ENCODE measurements at regions not wholly inside any gene's neighbourhood (a gene's known extent, or its start where the extent isn't known, plus 50 kb on each side); places are given as distances from the start of the nearest gene placed in this dataset.

DNA sequence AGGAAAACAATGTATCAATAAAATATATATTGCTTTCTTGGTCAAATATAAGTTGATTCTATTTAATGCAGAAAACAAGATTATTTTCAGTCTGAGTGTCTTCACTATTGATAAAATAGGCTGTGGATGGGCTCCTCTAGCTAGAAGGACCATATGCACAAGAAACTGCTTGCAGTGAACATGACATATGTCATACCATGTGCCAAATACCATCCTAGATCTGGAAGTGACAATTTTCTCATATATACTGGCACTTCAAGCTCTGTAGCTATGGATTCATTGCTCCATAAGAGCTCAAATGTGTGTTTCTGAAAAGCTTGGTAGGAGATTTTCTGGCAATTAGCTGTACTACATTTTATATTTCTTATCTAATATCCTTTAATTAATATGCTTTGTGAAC lies 95.6 kb upstream of the CDH6 start:
- no peak for TF ChIP-seq POLR2A (IDR thresholded peaks at IDR 0.05)
- TF ChIP-seq, protein P1, sequence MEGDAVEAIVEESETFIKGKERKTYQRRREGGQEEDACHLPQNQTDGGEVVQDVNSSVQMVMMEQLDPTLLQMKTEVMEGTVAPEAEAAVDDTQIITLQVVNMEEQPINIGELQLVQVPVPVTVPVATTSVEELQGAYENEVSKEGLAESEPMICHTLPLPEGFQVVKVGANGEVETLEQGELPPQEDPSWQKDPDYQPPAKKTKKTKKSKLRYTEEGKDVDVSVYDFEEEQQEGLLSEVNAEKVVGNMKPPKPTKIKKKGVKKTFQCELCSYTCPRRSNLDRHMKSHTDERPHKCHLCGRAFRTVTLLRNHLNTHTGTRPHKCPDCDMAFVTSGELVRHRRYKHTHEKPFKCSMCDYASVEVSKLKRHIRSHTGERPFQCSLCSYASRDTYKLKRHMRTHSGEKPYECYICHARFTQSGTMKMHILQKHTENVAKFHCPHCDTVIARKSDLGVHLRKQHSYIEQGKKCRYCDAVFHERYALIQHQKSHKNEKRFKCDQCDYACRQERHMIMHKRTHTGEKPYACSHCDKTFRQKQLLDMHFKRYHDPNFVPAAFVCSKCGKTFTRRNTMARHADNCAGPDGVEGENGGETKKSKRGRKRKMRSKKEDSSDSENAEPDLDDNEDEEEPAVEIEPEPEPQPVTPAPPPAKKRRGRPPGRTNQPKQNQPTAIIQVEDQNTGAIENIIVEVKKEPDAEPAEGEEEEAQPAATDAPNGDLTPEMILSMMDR (IDR thresholded peaks at IDR 0.05): no peak

DNA sequence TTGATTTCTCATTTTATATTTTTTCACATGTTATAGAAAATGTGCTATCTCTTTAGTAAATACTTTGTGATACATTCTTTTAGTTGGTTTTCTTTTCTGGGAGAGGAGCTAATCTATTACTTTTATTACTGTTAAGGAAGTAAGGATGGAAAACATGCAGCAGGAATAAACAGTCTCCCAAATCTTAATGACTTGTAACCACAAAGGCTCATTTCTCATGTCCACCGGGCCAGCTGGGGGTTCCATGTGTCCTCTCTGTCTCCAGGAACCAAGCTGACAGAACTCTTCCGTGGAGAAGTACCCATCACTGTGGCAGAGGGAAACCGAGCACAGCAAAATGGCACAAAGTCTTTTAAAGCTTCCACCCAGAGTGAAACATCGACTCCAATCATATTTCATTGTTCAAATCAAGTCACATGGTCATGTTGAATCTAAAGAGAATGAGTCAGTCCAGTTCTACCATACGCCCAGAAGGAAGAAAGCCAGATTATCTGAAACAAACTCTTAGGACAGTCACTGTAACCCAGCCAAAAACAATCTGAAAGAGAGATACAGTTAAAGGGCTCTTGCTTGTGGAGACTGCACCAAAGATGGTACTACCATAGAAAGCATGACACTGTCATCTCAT lies 97.1 kb upstream of the CDH6 start:
- Histone ChIP-seq H3K4me1 (no peaks in the 10 kb centered on the region), H3K36me3 (no peaks in the 10 kb centered on the region), H3K27me3 (no peaks in the 10 kb centered on the region), H3K27ac (no peak overlapping the region), H3K9me3 (no peaks in the 10 kb centered on the region), H3K4me3 (no peak overlapping the region)
- TF ChIP-seq POLR2A (IDR thresholded peaks at IDR 0.05): no peak
- TF ChIP-seq, protein P1 (IDR thresholded peaks at IDR 0.05): no peak
- no peak for DNase-seq

More for the DNA sequence above, 95.6 kb upstream of the CDH6 start:
- Histone ChIP-seq H3K27ac (no peak overlapping the region), H3K4me1 (no peaks in the 10 kb centered on the region), H3K9me3 (no peaks in the 10 kb centered on the region), H3K36me3 (no peaks in the 10 kb centered on the region), H3K4me3 (no peak overlapping the region), H3K27me3 (no peaks in the 10 kb centered on the region)
- DNase-seq: no peak

DNA sequence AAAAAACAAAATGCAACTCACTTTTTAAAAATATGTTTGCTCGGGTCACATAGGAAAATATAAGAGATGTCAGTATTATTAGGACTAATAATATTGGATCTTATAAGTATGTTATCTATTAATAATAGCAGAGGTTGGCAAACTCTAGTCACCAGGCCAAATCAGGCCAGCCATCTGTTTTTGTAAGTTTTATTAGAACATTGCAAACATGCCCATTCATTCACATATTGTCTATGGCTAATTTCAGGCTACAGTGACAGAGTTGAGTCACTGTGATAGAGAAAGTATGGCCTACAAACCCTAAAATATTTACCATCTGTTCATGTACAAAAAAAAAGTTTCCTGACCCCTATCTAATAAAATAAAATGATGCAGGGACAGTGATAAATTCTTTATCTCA lies 97.7 kb upstream of the CDH6 start:
- no peak overlapping the region for H3K27ac ChIP-seq
- no peak for DNase-seq
- no peaks in the 10 kb centered on the region for H3K27me3 ChIP-seq
- H3K4me1 ChIP-seq: no peaks in the 10 kb centered on the region
- no peaks in the 10 kb centered on the region for H3K36me3 ChIP-seq
- TF ChIP-seq, protein P1 (IDR thresholded peaks at IDR 0.05): no peak
- no peak for TF ChIP-seq POLR2A (IDR thresholded peaks at IDR 0.05)
- no peaks in the 10 kb centered on the region for H3K9me3 ChIP-seq
- H3K4me3 ChIP-seq: no peak overlapping the region

DNA sequence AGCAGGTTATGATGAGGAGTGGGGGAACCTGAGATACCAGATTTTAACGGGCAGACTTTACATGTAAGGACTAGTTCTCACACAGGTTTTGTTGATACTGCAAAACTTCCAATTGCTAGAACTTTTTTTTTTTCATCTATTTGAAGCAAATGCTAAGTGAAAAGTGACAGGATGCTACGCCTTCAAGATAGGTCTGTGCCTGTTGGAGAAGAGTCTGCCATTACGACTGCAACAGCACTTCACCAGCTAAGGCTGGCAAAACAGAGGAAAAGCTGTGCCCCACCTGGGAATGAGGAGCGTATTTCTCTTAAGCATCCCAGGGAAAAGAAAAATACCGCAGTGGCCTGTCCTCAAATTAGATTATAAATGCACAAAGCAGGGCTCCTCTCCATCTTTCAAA lies 102.0 kb upstream of the CDH6 start:
- no peak for TF ChIP-seq POLR2A (IDR thresholded peaks at IDR 0.05)
- TF ChIP-seq, protein P1 (IDR thresholded peaks at IDR 0.05): no peak
- Histone ChIP-seq H3K4me3 (no peak overlapping the region), H3K4me1 (no peaks in the 10 kb centered on the region), H3K27ac (no peak overlapping the region), H3K9me3 (no peaks in the 10 kb centered on the region), H3K27me3 (no peaks in the 10 kb centered on the region), H3K36me3 (no peaks in the 10 kb centered on the region)
- no peak for DNase-seq

DNA sequence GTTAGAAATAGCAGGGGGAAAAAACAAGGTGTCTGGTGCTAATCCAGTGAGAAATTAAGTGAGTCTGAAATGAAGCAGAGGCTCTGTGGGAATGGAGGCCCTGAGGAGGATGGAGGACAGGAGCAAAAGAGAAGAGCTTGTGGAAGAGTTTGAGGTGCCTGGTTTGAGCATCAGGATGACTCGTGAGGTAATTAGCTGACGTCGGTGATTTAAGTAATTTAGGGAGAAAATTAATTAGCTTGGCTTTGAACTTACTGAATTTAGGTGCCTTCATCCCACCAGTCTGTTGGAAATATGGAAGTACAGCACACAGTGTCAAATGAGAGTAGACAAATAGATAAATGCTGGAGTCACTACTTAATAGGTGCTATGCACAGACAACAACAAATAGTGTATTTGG lies 103.0 kb upstream of the CDH6 start:
- no peak overlapping the region for H3K4me3 ChIP-seq
- no peaks in the 10 kb centered on the region for H3K9me3 ChIP-seq
- H3K27me3 ChIP-seq: no peaks in the 10 kb centered on the region
- no peaks in the 10 kb centered on the region for H3K36me3 ChIP-seq
- no peak overlapping the region for H3K27ac ChIP-seq
- H3K4me1 ChIP-seq: no peaks in the 10 kb centered on the region
- DNase-seq: no peak
- no peak for TF ChIP-seq POLR2A (IDR thresholded peaks at IDR 0.05)
- TF ChIP-seq, protein P1 (IDR thresholded peaks at IDR 0.05): no peak

Measured in Peyer's patch (tissue), 4 donors.